GM18511 (cell line): ENCODE measurements at regions not wholly inside any gene's neighbourhood (a gene's known extent, or its start where the extent isn't known, plus 50 kb on each side); places are given as distances from the start of the nearest gene placed in this dataset.

ENCODE experiments used
- ATAC-seq: cut with Tn5 transposase; IDR thresholded peaks from one replicate; pipeline ENCODE4 v1.9.1; 2021; ENCODE audit warnings: mild to moderate bottlenecking, moderate library complexity; ENCODE audit not compliant: unreplicated experiment

DNA sequence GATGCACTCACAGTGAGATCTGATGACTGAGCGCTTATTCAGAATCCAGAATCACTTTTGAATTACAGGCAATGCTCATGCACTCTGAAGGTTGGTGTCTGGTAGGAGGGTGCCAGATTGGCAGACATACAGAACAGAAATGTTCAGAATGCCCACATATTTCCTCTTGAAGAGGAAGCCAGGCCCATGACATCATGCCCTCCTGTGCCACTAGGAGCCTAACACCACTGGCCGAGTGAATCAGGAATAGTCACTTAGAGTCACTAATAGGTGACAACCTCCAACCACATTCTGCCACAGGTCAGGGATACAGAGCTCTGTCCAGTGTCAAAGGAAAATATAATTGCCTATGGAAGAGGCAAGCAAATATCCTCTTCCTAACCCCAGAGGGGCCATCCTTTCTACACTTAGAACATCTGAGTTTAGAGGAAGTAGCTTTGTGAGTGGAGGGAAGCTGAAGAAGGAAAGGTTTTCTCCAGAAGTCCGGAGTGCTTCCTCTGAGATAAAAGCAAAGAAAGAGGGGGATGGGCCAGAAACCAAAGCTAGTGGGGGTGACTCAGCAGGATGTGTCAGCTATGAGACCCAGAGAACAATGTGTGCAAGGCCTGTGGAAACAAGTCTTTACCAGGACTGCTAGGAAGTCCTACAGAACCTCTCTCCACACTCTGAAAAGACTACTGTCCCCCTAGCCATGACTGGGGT is 838.8 kb downstream of the GRID1 start:
- ATAC-seq = no peak

DNA sequence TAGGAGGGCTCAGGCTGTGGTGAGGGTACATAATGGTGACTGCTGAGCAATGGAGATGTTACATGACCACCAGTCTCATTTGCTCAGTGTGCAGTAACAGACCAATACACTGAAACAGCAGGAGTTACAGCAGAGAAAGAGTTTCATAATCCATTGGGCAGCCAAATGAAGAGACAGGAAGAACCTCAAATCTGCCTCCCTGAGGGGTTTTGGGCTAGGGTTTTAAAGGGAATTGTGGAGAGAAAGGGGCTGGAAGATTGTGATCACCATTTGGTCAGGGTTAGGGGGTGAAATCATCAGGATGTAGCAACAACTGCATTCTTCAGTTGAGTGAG is 838.3 kb downstream of the GRID1 start:
- ATAC-seq = no peak

GRCh38 chr10:85531706-85532105 is 834.9 kb downstream of the GRID1 start:
- ATAC-seq = no peak

GRCh38 chr10:85532773-85533172 is 833.8 kb downstream of the GRID1 start:
- ATAC-seq = no peak

DNA sequence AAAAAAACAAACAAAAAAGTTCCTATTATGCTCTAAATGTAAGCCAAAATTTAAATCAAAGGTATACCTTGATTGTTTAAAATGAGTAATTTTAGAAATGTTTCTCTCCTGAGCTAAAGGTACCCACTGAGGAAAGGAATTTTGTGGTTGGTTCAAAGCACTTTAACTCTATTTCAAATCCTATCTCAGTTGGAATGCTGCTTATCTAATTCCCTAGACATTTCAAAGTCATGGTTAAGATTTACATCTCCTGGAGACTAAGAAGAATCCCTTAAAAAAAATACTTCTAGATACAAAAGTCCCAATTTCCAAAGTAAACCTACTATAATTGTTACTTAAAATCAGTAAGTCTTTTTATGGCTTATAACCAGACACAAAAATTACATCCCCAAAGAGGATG is 830.7 kb downstream of the GRID1 start:
- no peak for ATAC-seq

DNA sequence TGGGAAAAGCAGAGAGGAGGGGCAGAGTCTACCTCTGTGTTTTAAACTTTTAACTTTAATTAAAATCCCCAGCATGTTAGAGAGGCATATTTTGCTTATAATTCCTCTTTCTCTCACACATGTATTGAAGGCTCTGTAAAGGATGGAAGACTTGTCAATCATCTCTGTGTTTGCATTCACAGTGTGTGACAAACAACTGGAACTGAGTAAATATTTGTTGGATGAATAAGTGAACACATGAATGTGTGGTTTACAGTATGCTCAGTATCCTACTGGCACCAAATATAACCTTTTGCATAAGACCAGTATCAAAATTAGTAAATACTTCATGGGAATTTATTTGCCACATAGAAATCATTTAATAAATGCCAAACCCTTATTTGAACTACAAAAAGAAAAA is 829.0 kb downstream of the GRID1 start:
- ATAC-seq = no peak

DNA sequence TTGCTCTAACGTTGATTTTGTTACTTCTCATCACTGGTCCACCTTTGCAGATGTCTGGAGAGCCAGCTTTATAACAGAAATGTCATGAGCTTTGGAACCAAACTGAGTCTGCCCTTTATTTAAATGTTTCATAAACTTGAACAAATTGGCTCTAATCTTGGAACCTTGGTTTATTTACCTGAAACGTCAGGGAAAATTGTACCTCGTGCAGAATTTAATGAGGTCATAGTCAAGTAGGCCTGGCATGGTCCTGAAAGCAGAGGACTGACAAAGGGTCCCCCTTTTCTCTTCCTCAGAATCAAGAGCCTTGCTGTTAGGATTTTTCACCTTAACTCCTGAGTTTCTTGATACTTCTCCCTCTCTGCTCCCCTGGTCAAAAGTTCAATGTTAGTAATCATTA is 828.0 kb downstream of the GRID1 start:
- no peak for ATAC-seq

- ATAC-seq = no peak
Measured at GRCh38 chr10:85542152-85542551, 824.4 kb downstream of the GRID1 start.

DNA sequence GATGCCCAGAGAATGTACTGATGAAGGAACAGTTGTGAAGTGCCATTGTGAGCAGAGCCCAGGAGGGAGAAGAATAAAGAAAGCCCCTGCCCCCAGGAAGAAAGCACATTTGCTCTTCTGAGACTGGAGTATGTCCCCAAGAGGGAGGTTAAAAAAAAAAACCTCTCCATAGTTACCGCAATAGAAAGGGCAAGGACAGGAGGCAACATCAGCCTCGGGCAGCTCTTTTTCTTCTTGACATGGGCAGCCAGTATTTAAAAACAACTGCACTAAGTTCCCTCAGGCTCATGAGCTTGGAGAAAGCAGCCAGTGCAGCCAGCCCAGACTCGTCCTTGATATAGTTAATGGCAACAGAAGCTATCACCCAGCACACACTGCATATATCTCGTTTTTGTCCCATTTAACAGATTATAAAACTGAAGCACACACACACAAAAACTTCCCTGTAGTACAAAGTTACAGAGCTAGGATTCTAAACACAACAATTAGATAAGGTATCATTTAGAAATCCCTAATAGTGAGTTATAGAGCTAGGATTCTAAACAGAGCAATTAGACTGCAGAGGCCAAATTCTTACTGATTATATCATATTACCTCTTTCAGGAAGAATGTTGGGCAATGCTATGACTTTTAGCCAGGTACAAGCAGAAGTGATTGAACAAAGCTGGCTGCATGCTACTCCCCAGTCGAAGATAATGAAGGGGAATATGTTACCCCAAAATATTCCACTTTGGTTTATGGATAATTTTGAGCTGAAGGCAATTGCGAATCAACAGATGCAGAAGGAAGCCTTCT is 823.5 kb downstream of the GRID1 start:
- no peak for ATAC-seq

DNA sequence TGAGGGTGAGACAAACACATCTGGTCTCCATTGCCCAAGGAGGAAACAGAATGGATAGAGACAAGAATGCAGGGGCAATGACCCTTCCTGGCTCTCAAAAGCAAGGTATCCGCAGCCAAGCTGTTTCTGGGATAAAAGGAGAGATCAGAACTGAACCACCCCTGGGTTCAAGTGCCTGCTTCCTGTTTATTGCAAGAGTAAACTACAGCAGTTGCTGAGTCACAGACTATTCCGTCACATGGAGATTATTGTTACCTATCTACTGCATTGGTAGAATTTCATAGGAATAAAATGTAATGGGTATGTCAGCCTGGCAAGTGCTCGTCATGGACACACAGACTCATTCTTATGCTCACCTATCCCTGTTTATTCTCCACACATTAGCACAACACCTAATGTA is 821.6 kb downstream of the GRID1 start:
- ATAC-seq = no peak

DNA sequence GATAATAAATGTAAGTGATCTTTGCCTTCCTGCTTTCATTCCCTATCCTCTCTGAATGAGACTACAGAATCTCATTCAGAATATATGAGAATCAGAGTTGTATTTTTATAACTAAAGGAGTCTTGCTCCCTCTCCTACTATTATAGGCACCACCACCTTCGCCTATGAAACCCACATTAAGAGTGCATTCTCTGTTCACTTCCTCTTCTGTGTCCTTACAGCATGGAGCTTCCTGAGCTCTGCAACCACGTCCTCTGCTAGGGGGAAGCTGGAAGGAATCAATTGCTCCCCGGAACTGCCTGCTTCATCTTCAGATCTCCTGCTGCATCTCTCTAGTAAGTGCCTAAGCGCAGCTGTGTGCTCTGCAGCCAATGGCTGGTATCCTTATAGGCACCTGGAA is 820.7 kb downstream of the GRID1 start:
- no peak for ATAC-seq

- ATAC-seq = no peak
Measured at GRCh38 chr10:85547460-85548023, 819.1 kb downstream of the GRID1 start.

DNA sequence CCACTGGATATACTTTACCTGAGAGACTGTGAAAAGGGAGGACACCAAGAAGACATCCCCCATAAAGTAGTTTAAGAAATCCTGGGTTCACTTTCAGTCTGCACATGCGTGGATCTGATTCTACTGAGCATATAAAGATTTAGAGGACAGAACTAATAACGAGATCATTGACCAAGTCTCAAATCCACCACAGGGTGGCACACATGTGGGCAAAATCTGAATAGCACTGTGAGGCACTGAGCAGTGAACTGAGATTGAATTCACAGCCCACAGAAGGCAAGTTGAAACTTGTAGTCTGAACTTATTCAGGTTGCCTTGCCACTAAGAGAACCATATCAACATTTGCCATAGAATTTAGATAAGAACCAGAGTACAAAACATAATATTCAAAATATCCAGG is 818.6 kb downstream of the GRID1 start:
- peak; percentile 92 for ATAC-seq
